Breast epithelium (tissue), 3 donors: ENCODE measurements at regions not wholly inside any gene's neighbourhood (a gene's known extent, or its start where the extent isn't known, plus 50 kb on each side); places are given as distances from the start of the nearest gene placed in this dataset.

Experiments
- CTCF ChIP-seq, 3 donors: fragments of 450-650 bp; IDR thresholded peaks; one replicate each; pipeline ENCODE4 v1.5.1; 2016 to 2017; ENCODE audit warnings: antibody characterized with exemption in 3 of 3, mild to moderate bottlenecking in 3 of 3, moderate library complexity in 3 of 3
- POLR2A ChIP-seq: fragments of 450-650 bp; IDR thresholded peaks from one replicate; pipeline ENCODE4 v1.6.1; 2016; ENCODE audit warnings: antibody characterized with exemption, mild to moderate bottlenecking, moderate library complexity
- POLR2AphosphoS5 ChIP-seq, 3 donors: sonication (generic); formaldehyde crosslinking; IDR thresholded peaks; one replicate each; pipeline ENCODE4 v1.6.1; 2017; ENCODE audit warnings: antibody characterized with exemption in 3 of 3

- TF ChIP-seq POLR2A = no peak
- TF ChIP-seq CTCF (IDR thresholded peaks at IDR 0.05) = no peak
- TF ChIP-seq POLR2AphosphoS5 (IDR thresholded peaks at IDR 0.05) = no peak
Observed at GRCh38 chr13:59423708-59424340, 739.9 kb downstream of the DIAPH3 start.
